ENCODE measurements at regions not wholly inside any gene's neighbourhood (a gene's known extent, or its start where the extent isn't known, plus 50 kb on each side); places are given as distances from the start of the nearest gene placed in this dataset.
A peak's percentile ranks its signal among the peaks of the same experiment; 100 is the strongest.

DNA sequence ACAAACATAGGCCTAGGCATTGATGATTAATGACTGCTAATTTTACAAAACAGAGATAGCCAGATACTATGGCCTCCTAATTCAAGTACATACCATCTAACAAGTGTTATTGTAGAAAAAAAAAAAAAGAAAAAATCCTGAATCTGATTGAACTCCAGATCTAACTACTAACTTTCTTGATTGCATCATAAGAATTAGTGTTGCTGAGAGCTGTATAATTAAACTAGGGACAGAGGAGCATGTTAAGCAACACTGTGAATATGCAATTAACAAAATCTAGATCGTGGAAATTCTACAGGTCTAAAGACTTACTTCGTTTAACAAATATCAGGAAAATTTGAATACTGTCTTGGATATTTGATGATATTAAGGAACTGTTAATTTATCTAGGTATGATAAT is 208.3 kb upstream of the ZNF608 start:
- H3K9ac ChIP-seq (ENCODE audit: insufficient read length, low read depth): no peak overlapping the region
- TF ChIP-seq YY1 (IDR thresholded peaks at IDR 0.05; ENCODE audit: insufficient read depth, insufficient read length): no peak
- no peak for TF ChIP-seq ZNF274 (IDR thresholded peaks at IDR 0.05; ENCODE audit: low read depth, low read length)
- no peak for TF ChIP-seq SUZ12 (IDR thresholded peaks at IDR 0.05; ENCODE audit: extremely low read depth, insufficient read depth, insufficient read length)
- no peak overlapping the region for H3K4me3 ChIP-seq (ENCODE audit: insufficient read length, low read depth)
- no peaks in the 10 kb centered on the region for H3K4me1 ChIP-seq (ENCODE audit: insufficient read depth, insufficient read length)
- no peaks in the 10 kb centered on the region for H3K9me3 ChIP-seq (ENCODE audit: insufficient read depth, low read length)
- no peaks in the 10 kb centered on the region for H3K36me3 ChIP-seq (ENCODE audit: insufficient read depth, insufficient read length, low read length)
- DNase-seq (ENCODE audit: low read depth, low spot score): no peak
- H3K27me3 ChIP-seq (ENCODE audit: insufficient read depth, insufficient read length): no peaks in the 10 kb centered on the region

DNA sequence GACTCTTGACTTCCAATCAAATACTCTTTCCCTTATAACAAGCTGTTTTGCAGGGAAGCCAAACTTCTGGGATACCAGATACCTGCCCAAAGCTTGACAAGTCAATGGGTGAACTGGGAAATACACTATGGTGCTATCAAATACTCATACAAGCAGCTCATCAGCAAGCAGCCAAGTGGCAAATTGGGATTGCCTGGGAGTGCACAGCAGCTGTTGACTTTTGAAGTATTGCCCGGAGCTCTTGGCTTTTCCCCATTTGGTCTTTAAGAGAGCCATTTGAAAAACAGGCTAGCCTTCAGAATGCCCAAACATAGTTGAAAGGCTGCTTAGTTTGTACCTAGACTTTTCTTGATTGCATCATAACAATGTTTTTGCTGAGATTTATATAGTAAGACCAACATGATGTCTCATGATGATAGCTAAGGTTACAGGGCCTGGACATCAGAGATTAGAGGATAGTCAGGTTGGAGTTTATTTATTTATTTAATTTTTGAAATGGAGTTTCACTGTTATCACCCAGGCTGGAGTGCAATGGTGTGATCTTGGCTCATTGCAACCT is 210.1 kb upstream of the ZNF608 start:
- no peaks in the 10 kb centered on the region for H3K27me3 ChIP-seq (ENCODE audit: insufficient read depth, insufficient read length)

DNA sequence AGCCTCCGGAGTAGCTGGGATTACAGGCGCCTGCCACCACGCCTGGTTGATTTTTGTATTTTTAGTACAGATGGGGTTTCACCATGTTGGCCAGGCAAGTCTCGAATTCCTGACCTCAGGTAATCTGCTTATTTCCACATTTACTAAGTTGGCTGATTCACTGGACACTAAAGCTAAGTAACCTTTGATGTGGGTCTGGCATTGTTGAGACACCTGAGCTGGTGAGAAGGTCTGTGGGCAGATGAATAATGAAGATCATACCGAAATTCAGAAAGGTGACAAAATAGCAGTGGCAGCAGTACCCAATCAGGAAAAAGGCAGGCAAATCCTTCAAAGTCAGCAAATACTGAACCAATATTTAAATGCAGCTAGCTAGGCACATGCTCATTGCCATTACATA is 210.6 kb upstream of the ZNF608 start:
- no peak for TF ChIP-seq ZNF274 (IDR thresholded peaks at IDR 0.05; ENCODE audit: low read depth, low read length)
- no peak for TF ChIP-seq SUZ12 (IDR thresholded peaks at IDR 0.05; ENCODE audit: extremely low read depth, insufficient read depth, insufficient read length)
- no peak for TF ChIP-seq YY1 (IDR thresholded peaks at IDR 0.05; ENCODE audit: insufficient read depth, insufficient read length)
- no peak for DNase-seq (ENCODE audit: low read depth, low spot score)
- no peak overlapping the region for H3K9ac ChIP-seq (ENCODE audit: insufficient read length, low read depth)

More for the DNA sequence above, 210.1 kb upstream of the ZNF608 start:
- H3K9ac ChIP-seq (ENCODE audit: insufficient read length, low read depth): no peak overlapping the region
- no peaks in the 10 kb centered on the region for H3K4me1 ChIP-seq (ENCODE audit: insufficient read depth, insufficient read length)
- TF ChIP-seq SUZ12 (IDR thresholded peaks at IDR 0.05; ENCODE audit: extremely low read depth, insufficient read depth, insufficient read length): no peak
- no peak for TF ChIP-seq ZNF274 (IDR thresholded peaks at IDR 0.05; ENCODE audit: low read depth, low read length)
- no peaks in the 10 kb centered on the region for H3K36me3 ChIP-seq (ENCODE audit: insufficient read depth, insufficient read length, low read length)
- no peaks in the 10 kb centered on the region for H3K9me3 ChIP-seq (ENCODE audit: insufficient read depth, low read length)
- H3K4me3 ChIP-seq (ENCODE audit: insufficient read length, low read depth): no peak overlapping the region
- no peak for DNase-seq (ENCODE audit: low read depth, low spot score)

DNA sequence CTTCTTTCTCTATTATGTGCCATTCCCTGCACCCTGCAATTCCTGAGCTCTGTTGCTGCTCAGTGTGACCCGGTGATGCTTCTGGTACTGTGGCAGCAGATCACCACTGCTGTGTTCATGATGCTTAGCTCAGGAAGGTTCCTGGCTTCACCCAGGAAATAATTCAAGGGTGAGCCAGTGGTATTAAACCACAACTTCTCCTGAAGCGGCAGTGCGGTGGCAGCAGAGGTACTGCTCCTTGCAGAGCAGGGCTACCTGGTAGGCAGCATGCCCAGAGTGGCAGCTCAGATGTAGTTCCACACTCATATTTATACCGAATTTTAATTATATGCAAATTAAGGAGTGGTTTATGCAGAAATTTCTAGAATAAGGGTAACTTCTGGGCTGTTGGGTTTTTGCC is 213.8 kb upstream of the ZNF608 start:
- Histone ChIP-seq H3K27me3 (ENCODE audit: insufficient read depth, insufficient read length) (no peaks in the 10 kb centered on the region), H3K9ac (ENCODE audit: insufficient read length, low read depth) (no peak overlapping the region), H3K9me3 (ENCODE audit: insufficient read depth, low read length) (no peaks in the 10 kb centered on the region), H3K4me3 (ENCODE audit: insufficient read length, low read depth) (no peak overlapping the region), H3K36me3 (ENCODE audit: insufficient read depth, insufficient read length, low read length) (no peaks in the 10 kb centered on the region), H3K4me1 (ENCODE audit: insufficient read depth, insufficient read length) (peaks cover 3% of the 10 kb centered on the region)
- no peak for DNase-seq (ENCODE audit: low read depth, low spot score)
- TF ChIP-seq ZNF274 (IDR thresholded peaks at IDR 0.05; ENCODE audit: low read depth, low read length) (no peak), YY1 (IDR thresholded peaks at IDR 0.05; ENCODE audit: insufficient read depth, insufficient read length) (no peak), SUZ12 (IDR thresholded peaks at IDR 0.05; ENCODE audit: extremely low read depth, insufficient read depth, insufficient read length) (no peak)

More for the DNA sequence above, 210.6 kb upstream of the ZNF608 start:
- Histone ChIP-seq H3K9me3 (ENCODE audit: insufficient read depth, low read length) (no peaks in the 10 kb centered on the region), H3K27me3 (ENCODE audit: insufficient read depth, insufficient read length) (no peaks in the 10 kb centered on the region), H3K4me3 (ENCODE audit: insufficient read length, low read depth) (no peak overlapping the region), H3K36me3 (ENCODE audit: insufficient read depth, insufficient read length, low read length) (no peaks in the 10 kb centered on the region), H3K4me1 (ENCODE audit: insufficient read depth, insufficient read length) (no peaks in the 10 kb centered on the region)

DNA sequence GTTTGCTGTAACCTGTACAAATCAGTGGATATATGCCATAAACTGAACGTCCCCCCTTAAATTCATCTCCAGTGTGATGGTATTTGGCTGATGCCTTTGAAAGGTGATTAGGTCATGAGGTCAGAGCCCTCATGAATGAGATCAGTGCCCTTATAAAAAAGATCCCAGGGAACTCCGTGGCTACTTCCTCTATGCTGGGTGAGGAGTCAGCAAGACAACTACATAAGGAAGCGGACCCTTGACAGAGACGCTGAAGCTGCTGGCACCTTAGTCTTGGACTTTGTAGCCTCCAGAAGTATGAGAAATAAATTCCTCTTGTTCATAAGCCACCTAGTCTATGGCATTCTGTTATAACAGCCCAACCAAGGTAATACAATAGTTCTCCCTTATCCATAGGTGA is 215.1 kb upstream of the ZNF608 start:
- H3K9ac ChIP-seq (ENCODE audit: insufficient read length, low read depth): no peak overlapping the region
- no peaks in the 10 kb centered on the region for H3K9me3 ChIP-seq (ENCODE audit: insufficient read depth, low read length)
- H3K4me3 ChIP-seq (ENCODE audit: insufficient read length, low read depth): no peak overlapping the region
- no peaks in the 10 kb centered on the region for H3K36me3 ChIP-seq (ENCODE audit: insufficient read depth, insufficient read length, low read length)
- H3K27me3 ChIP-seq (ENCODE audit: insufficient read depth, insufficient read length): no peaks in the 10 kb centered on the region
- no peak for TF ChIP-seq SUZ12 (IDR thresholded peaks at IDR 0.05; ENCODE audit: extremely low read depth, insufficient read depth, insufficient read length)
- no peak for TF ChIP-seq YY1 (IDR thresholded peaks at IDR 0.05; ENCODE audit: insufficient read depth, insufficient read length)
- TF ChIP-seq ZNF274 (IDR thresholded peaks at IDR 0.05; ENCODE audit: low read depth, low read length): no peak
- H3K4me1 ChIP-seq (ENCODE audit: insufficient read depth, insufficient read length): peaks cover 3% of the 10 kb centered on the region
- no peak for DNase-seq (ENCODE audit: low read depth, low spot score)

DNA sequence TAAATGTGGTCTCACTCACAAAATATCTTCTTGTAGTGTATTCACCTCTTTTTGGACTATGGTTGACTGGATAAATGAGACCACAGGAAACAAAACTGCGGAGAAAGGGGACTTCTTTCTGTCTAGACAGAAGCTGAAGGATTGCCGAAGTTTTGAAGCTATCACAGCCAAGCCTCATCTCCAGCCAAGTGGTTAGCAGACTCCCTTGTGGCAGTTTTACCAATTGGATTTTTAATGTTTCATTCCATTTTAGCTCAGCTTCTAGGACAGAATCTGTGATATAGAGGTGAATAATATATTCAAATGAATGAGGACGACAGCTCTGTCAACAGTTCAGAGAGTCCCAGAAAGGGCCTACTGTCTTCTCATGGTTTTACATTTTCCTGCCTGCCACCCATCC is 215.7 kb upstream of the ZNF608 start:
- peaks cover 3% of the 10 kb centered on the region for H3K4me1 ChIP-seq (ENCODE audit: insufficient read depth, insufficient read length)
- TF ChIP-seq YY1 (IDR thresholded peaks at IDR 0.05; ENCODE audit: insufficient read depth, insufficient read length) (no peak), ZNF274 (IDR thresholded peaks at IDR 0.05; ENCODE audit: low read depth, low read length) (no peak), SUZ12 (IDR thresholded peaks at IDR 0.05; ENCODE audit: extremely low read depth, insufficient read depth, insufficient read length) (no peak)
- no peaks in the 10 kb centered on the region for H3K36me3 ChIP-seq (ENCODE audit: insufficient read depth, insufficient read length, low read length)
- no peaks in the 10 kb centered on the region for H3K9me3 ChIP-seq (ENCODE audit: insufficient read depth, low read length)
- H3K27me3 ChIP-seq (ENCODE audit: insufficient read depth, insufficient read length): no peaks in the 10 kb centered on the region
- H3K4me3 ChIP-seq (ENCODE audit: insufficient read length, low read depth): no peak overlapping the region
- no peak for DNase-seq (ENCODE audit: low read depth, low spot score)
- H3K9ac ChIP-seq (ENCODE audit: insufficient read length, low read depth): no peak overlapping the region

DNA sequence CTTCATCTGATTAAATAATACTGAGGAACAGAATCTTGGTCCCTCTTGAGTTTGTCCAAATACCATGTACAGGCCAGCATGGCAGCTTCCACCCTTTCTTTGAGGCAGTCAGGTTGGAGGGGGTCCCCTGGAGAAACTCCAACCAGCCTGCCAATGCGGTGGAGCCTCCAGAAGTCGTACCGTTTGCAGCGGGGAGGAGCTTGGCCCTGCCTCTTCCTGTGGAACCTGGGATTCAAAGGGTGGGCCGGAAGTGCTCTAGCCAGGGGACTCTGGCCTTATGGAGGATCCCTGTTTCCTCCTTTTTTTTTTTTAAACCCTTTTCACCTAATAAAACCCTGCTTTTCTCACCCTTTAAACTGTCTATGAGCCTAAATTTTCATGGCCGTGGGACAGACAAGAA is 216.3 kb upstream of the ZNF608 start:
- Histone ChIP-seq H3K27me3 (ENCODE audit: insufficient read depth, insufficient read length) (no peaks in the 10 kb centered on the region), H3K4me3 (ENCODE audit: insufficient read length, low read depth) (peak overlapping the region; percentile 24), H3K4me1 (ENCODE audit: insufficient read depth, insufficient read length) (peaks cover 3% of the 10 kb centered on the region), H3K36me3 (ENCODE audit: insufficient read depth, insufficient read length, low read length) (no peaks in the 10 kb centered on the region), H3K9me3 (ENCODE audit: insufficient read depth, low read length) (no peaks in the 10 kb centered on the region), H3K9ac (ENCODE audit: insufficient read length, low read depth) (peak overlapping the region; percentile 72)
- TF ChIP-seq YY1 (IDR thresholded peaks at IDR 0.05; ENCODE audit: insufficient read depth, insufficient read length) (no peak), ZNF274 (IDR thresholded peaks at IDR 0.05; ENCODE audit: low read depth, low read length) (no peak), SUZ12 (IDR thresholded peaks at IDR 0.05; ENCODE audit: extremely low read depth, insufficient read depth, insufficient read length) (no peak)
- peak; percentile 22 for DNase-seq (ENCODE audit: low read depth, low spot score)
